WTC11 (cell line): ENCODE measurements at regions not wholly inside any gene's neighbourhood (a gene's known extent, or its start where the extent isn't known, plus 50 kb on each side); places are given as distances from the start of the nearest gene placed in this dataset.

Source experiments
- ATAC-seq: fragments of 200-7000 bp; cut with Tn5 transposase; 2 replicates; pipeline ENCODE4 v1.10.0; 2021; ENCODE audit warnings: mild to moderate bottlenecking, moderate library complexity
- CTCF ChIA-PET: fragments of 300-600 bp; sonication (Branson Sonifier 250); formaldehyde crosslinking; loops from one replicate; lab custom pipeline; 2021; ENCODE audit warnings: antibody characterized with exemption; lab: Charles Lee
- POLR2A ChIA-PET: fragments of 350-600 bp; sonication (Branson Sonifier 250); formaldehyde crosslinking; loops from one replicate; lab custom pipeline; 2021; ENCODE audit warnings: antibody characterized with exemption; lab: Charles Lee
- DNase-seq: peaks from one replicate; pipeline ENCODE4 v3.0.0; 2021; ENCODE audit warnings: low spot score
- H3K27ac Mint-ChIP-seq: 2 replicates; pipeline ENCODE4 v1.8.0; 2021; ENCODE audit warnings: mixed read lengths
- H3K27me3 Mint-ChIP-seq: 2 replicates; pipeline ENCODE4 v1.8.0; 2021; ENCODE audit warnings: low read depth, mild to moderate bottlenecking, moderate library complexity, mixed read lengths
- H3K36me3 Mint-ChIP-seq: 2 replicates; pipeline ENCODE4 v1.8.0; 2021; ENCODE audit warnings: mixed read lengths
- H3K4me1 Mint-ChIP-seq: 2 replicates; pipeline ENCODE4 v1.8.0; 2022; ENCODE audit warnings: mixed read lengths
- H3K4me3 Mint-ChIP-seq: 2 replicates; pipeline ENCODE4 v1.8.0; 2021; ENCODE audit warnings: mild to moderate bottlenecking, moderate library complexity, mixed read lengths
- H3K9me3 Mint-ChIP-seq: 2 replicates; pipeline ENCODE4 v1.8.0; 2021; ENCODE audit warnings: mixed read lengths
- CBFB ChIP-seq: sonication (generic); formaldehyde crosslinking; IDR thresholded peaks from 2 replicates; pipeline ENCODE4 v1.8.1; 2022; ENCODE audit warnings: mild to moderate bottlenecking, low read depth, missing genetic modification reagents
- CREM ChIP-seq: sonication (generic); formaldehyde crosslinking; IDR thresholded peaks from 2 replicates; pipeline ENCODE4 v1.8.1; 2022; ENCODE audit warnings: mild to moderate bottlenecking, missing genetic modification reagents, moderate library complexity
- CTCF ChIP-seq: fragments of 200-600 bp; IDR thresholded peaks from 2 replicates; pipeline ENCODE4 v1.8.0; 2022; ENCODE audit warnings: antibody characterized with exemption
- E2F1 ChIP-seq: sonication (generic); formaldehyde crosslinking; IDR thresholded peaks from 2 replicates; pipeline ENCODE4 v1.8.0; 2022; ENCODE audit warnings: mild to moderate bottlenecking, missing genetic modification reagents
- ERG ChIP-seq: fragments of 250-450 bp; sonication (Bioruptor Pico); IDR thresholded peaks from 2 replicates; pipeline ENCODE4 v1.8.0; 2021; ENCODE audit warnings: mild to moderate bottlenecking
- ESRRA ChIP-seq: sonication (generic); formaldehyde crosslinking; IDR thresholded peaks from 2 replicates; pipeline ENCODE4 v1.8.1; 2022; ENCODE audit warnings: mild to moderate bottlenecking, missing genetic modification reagents, borderline replicate concordance
- GRHL2 ChIP-seq: fragments of 250-450 bp; sonication (Bioruptor Pico); IDR thresholded peaks from 2 replicates; pipeline ENCODE4 v1.8.0; 2022; ENCODE audit warnings: mild to moderate bottlenecking, moderate library complexity; ENCODE audit not compliant: insufficient replicate concordance, severe bottlenecking
- HMGXB4 ChIP-seq: sonication (generic); formaldehyde crosslinking; IDR thresholded peaks from 2 replicates; pipeline ENCODE4 v1.8.1; 2023; ENCODE audit warnings: mild to moderate bottlenecking, moderate library complexity, missing genetic modification reagents
- JUN ChIP-seq: sonication (generic); formaldehyde crosslinking; IDR thresholded peaks from 2 replicates; pipeline ENCODE4 v1.8.0; 2023; ENCODE audit warnings: mild to moderate bottlenecking, missing genetic modification reagents
- MAX ChIP-seq: sonication (generic); formaldehyde crosslinking; IDR thresholded peaks from 2 replicates; pipeline ENCODE4 v1.8.0; 2022; ENCODE audit warnings: mild to moderate bottlenecking, missing genetic modification reagents
- MYBL2 ChIP-seq: sonication (generic); formaldehyde crosslinking; IDR thresholded peaks from 2 replicates; pipeline ENCODE4 v1.8.1; 2023; ENCODE audit warnings: mild to moderate bottlenecking, moderate library complexity, missing genetic modification reagents
- PREB ChIP-seq: sonication (generic); formaldehyde crosslinking; IDR thresholded peaks from 2 replicates; pipeline ENCODE4 v1.8.1; 2022; ENCODE audit warnings: mild to moderate bottlenecking, missing genetic modification reagents, moderate library complexity, borderline replicate concordance
- RORB ChIP-seq: fragments of 250-450 bp; sonication (Bioruptor Pico); IDR thresholded peaks from 2 replicates; pipeline ENCODE4 v1.9.0; 2021; ENCODE audit warnings: mild to moderate bottlenecking
- SMAD4 ChIP-seq: sonication (generic); formaldehyde crosslinking; IDR thresholded peaks from 2 replicates; pipeline ENCODE4 v1.8.0; 2022; ENCODE audit warnings: mild to moderate bottlenecking, missing genetic modification reagents
- SP1 ChIP-seq: sonication (generic); formaldehyde crosslinking; conservative IDR thresholded peaks from 2 replicates; pipeline ENCODE4 v1.8.1; 2022; ENCODE audit warnings: missing genetic modification reagents
- TEAD4 ChIP-seq: sonication (generic); formaldehyde crosslinking; IDR thresholded peaks from 2 replicates; pipeline ENCODE4 v1.8.0; 2022; ENCODE audit warnings: mild to moderate bottlenecking, missing genetic modification reagents
- ZNF281 ChIP-seq: sonication (generic); formaldehyde crosslinking; IDR thresholded peaks from 2 replicates; pipeline ENCODE4 v1.8.0; 2023; ENCODE audit warnings: mild to moderate bottlenecking, missing genetic modification reagents
- ZNF416 ChIP-seq: fragments of 250-450 bp; sonication (Bioruptor Pico); IDR thresholded peaks from 2 replicates; pipeline ENCODE4 v1.9.0; 2021; ENCODE audit warnings: mild to moderate bottlenecking, inconsistent platforms
- ZNF423 ChIP-seq: fragments of 250-450 bp; sonication (Bioruptor Pico); IDR thresholded peaks from 2 replicates; pipeline ENCODE4 v2.1.2; 2022; ENCODE audit warnings: mild to moderate bottlenecking, moderate library complexity
- ZNF532 ChIP-seq: fragments of 250-450 bp; sonication (Bioruptor Pico); IDR thresholded peaks from 2 replicates; pipeline ENCODE4 v1.9.0; 2021; ENCODE audit warnings: mild to moderate bottlenecking, borderline replicate concordance
- ZNF671 ChIP-seq: fragments of 250-450 bp; sonication (Bioruptor Pico); IDR thresholded peaks from 2 replicates; pipeline ENCODE4 v1.8.0; 2021; ENCODE audit warnings: mild to moderate bottlenecking

GRCh38 chr14:31961896-31962295 lies 115.2 kb upstream of the ARHGAP5 start:
- ChIA-PET POLR2A (no interaction called here), CTCF (no interaction called here)
- H3K27ac Mint-ChIP-seq, result no peak overlapping the region
- peaks cover 18% of the 10 kb centered on the region for H3K36me3 Mint-ChIP-seq
- no peak overlapping the region for H3K4me3 Mint-ChIP-seq
- no peak for ATAC-seq
- no peak for DNase-seq
- no peak for TF ChIP-seq ZNF416 (CRISPR knock-in tag)
- TF ChIP-seq ESRRA (CRISPR knock-in tag), result no peak
- TF ChIP-seq JUN, result no peak
- no peak for TF ChIP-seq CTCF
- no peak for TF ChIP-seq SP1 (CRISPR knock-in tag)
- TF ChIP-seq PREB (CRISPR knock-in tag), result no peak
- no peak for TF ChIP-seq ZNF423 (CRISPR knock-in tag)
- TF ChIP-seq SMAD4, result no peak
- TF ChIP-seq RORB (CRISPR knock-in tag), result no peak
- TF ChIP-seq GRHL2 (CRISPR knock-in tag), result no peak
- TF ChIP-seq ERG, result no peak
- TF ChIP-seq MYBL2 (CRISPR knock-in tag), result no peak
- no peak for TF ChIP-seq TEAD4 (CRISPR knock-in tag)
- no peak for TF ChIP-seq ZNF281 (CRISPR knock-in tag)
- TF ChIP-seq E2F1, result no peak
- no peaks in the 10 kb centered on the region for H3K27me3 Mint-ChIP-seq
- no peaks in the 10 kb centered on the region for H3K4me1 Mint-ChIP-seq
- H3K9me3 Mint-ChIP-seq, result peaks cover 22% of the 10 kb centered on the region

GRCh38 chr14:31962920-31963319 lies 114.2 kb upstream of the ARHGAP5 start:
- TF ChIP-seq ZNF671 (CRISPR knock-in tag) (no peak), CBFB (CRISPR knock-in tag) (no peak), ZNF532 (no peak), SP1 (CRISPR knock-in tag) (no peak), CREM (CRISPR knock-in tag) (no peak), HMGXB4 (CRISPR knock-in tag) (no peak), MAX (CRISPR knock-in tag) (no peak)
- TF ChIP-seq, all 79 proteins: peak for 0
- Mint-ChIP-seq H3K4me3 (no peak overlapping the region), H3K36me3 (peaks cover 9% of the 10 kb centered on the region), H3K27ac (no peak overlapping the region), H3K9me3 (peaks cover 12% of the 10 kb centered on the region), H3K4me1 (no peaks in the 10 kb centered on the region), H3K27me3 (no peaks in the 10 kb centered on the region)
- DNase-seq (no peak), ATAC-seq (no peak; the same call in 1 of the 2 replicates)
- POLR2A ChIA-PET, result interaction anchor here (0.8 kb wide), 1 partner anchor 12 kb away, joined by 3 read pairs; no protein-coding TSS in a partner anchor
- CTCF ChIA-PET, result no interaction called here
